Trophoblast cell (in vitro differentiated cells and primary cell): ENCODE measurements at regions not wholly inside any gene's neighbourhood (a gene's known extent, or its start where the extent isn't known, plus 50 kb on each side); places are given as distances from the start of the nearest gene placed in this dataset.
A peak's percentile ranks its signal among the peaks of the same experiment; 100 is the strongest.

Experiments used
- DNase-seq, 2 donors: peaks; one replicate each; pipeline ENCODE4 v3.0.0-alpha.2; 2016
- H2AFZ ChIP-seq: 2 replicates; pipeline ENCODE4 v1.6.1; 2013; ENCODE audit warnings: low read length, moderate library complexity, mild to moderate bottlenecking; ENCODE audit not compliant: insufficient read depth, poor library complexity
- H2AK5ac ChIP-seq: 2 replicates; pipeline ENCODE4 v1.6.1; 2013; ENCODE audit warnings: mild to moderate bottlenecking, low read length
- H2BK120ac ChIP-seq: 2 replicates; pipeline ENCODE4 v1.6.1; 2013; ENCODE audit warnings: low read length, mild to moderate bottlenecking, moderate library complexity; ENCODE audit not compliant: insufficient read depth, poor library complexity
- H2BK12ac ChIP-seq: 2 replicates; pipeline ENCODE4 v1.6.1; 2013; ENCODE audit warnings: mild to moderate bottlenecking, low read length, moderate library complexity
- H2BK5ac ChIP-seq: 2 replicates; pipeline ENCODE4 v1.6.1; 2013; ENCODE audit warnings: low read length, low read depth, moderate library complexity, mild to moderate bottlenecking; ENCODE audit not compliant: poor library complexity
- H3K14ac ChIP-seq: 2 replicates; pipeline ENCODE4 v1.6.1; 2013; ENCODE audit warnings: mild to moderate bottlenecking, low read length
- H3K18ac ChIP-seq: 2 replicates; pipeline ENCODE4 v1.6.1; 2013; ENCODE audit warnings: mild to moderate bottlenecking, low read length
- H3K23ac ChIP-seq: 2 replicates; pipeline ENCODE4 v1.6.1; 2013; ENCODE audit warnings: low read length
- H3K27ac ChIP-seq: 2 replicates; pipeline ENCODE4 v1.5.1; 2013; ENCODE audit warnings: low read depth, mild to moderate bottlenecking, inconsistent platforms, low read length, moderate library complexity
- H3K27me3 ChIP-seq: 2 replicates; pipeline ENCODE4 v1.6.1; 2013; ENCODE audit warnings: inconsistent platforms, mild to moderate bottlenecking, low read length, moderate library complexity; ENCODE audit not compliant: insufficient read depth
- H3K36me3 ChIP-seq, 2 experiments: 1 replicate in 1 of 2; 2 replicates in 1 of 2; pipeline ENCODE4 v1.6.1; 2013; ENCODE audit warnings: low read length in 2 of 2, mild to moderate bottlenecking in 2 of 2, moderate library complexity in 1 of 2; ENCODE audit not compliant: insufficient read depth in 2 of 2, control insufficient read depth in 1 of 2
- H3K4ac ChIP-seq: 2 replicates; pipeline ENCODE4 v1.6.1; 2013; ENCODE audit warnings: low read depth, mild to moderate bottlenecking, low read length, moderate library complexity
- H3K4me1 ChIP-seq, 2 experiments: 1 replicate in 1 of 2; 2 replicates in 1 of 2; pipeline ENCODE4 v1.6.1; 2013; ENCODE audit warnings: low read length in 2 of 2, mild to moderate bottlenecking in 2 of 2, moderate library complexity in 1 of 2; ENCODE audit not compliant: insufficient read depth in 2 of 2, control insufficient read depth in 1 of 2
- H3K4me2 ChIP-seq: 2 replicates; pipeline ENCODE4 v1.6.1; 2013; ENCODE audit warnings: inconsistent platforms, mild to moderate bottlenecking, low read length, moderate library complexity
- H3K4me3 ChIP-seq: 2 replicates; pipeline ENCODE4 v1.5.1; 2013; ENCODE audit warnings: mild to moderate bottlenecking, low read depth, low read length, inconsistent platforms
- H3K79me1 ChIP-seq: one replicate; pipeline ENCODE4 v1.6.1; 2013; ENCODE audit warnings: low read length
- H3K79me2 ChIP-seq: 2 replicates; pipeline ENCODE4 v1.6.1; 2013; ENCODE audit warnings: low read length, mild to moderate bottlenecking; ENCODE audit not compliant: control insufficient read depth, insufficient read depth, poor library complexity
- H3K9ac ChIP-seq: 2 replicates; pipeline ENCODE4 v1.6.1; 2013; ENCODE audit warnings: mild to moderate bottlenecking, low read length
- H3K9me3 ChIP-seq: 2 replicates; pipeline ENCODE4 v1.6.1; 2013; ENCODE audit warnings: low read depth, mild to moderate bottlenecking, control low read depth, inconsistent platforms, low read length; ENCODE audit not compliant: insufficient read depth
- H4K12ac ChIP-seq: 2 replicates; pipeline ENCODE4 v1.6.1; 2013; ENCODE audit warnings: low read depth, mild to moderate bottlenecking, low read length, moderate library complexity
- H4K8ac ChIP-seq: 2 replicates; pipeline ENCODE4 v1.6.1; 2013; ENCODE audit warnings: low read depth, mild to moderate bottlenecking, low read length, moderate library complexity
- H4K91ac ChIP-seq: one replicate; pipeline ENCODE4 v1.6.1; 2013; ENCODE audit warnings: low read depth, mild to moderate bottlenecking, low read length, moderate library complexity
- WGBS: extraction: QIAGEN DNeasy Blood & Tissue Kit; methylation state at CpG from one replicate; pipeline ENCODE4 v1.1.7; 2013; ENCODE audit warnings: missing lambda C conversion rate; ENCODE audit not compliant: insufficient read length, insufficient coverage; ENCODE audit errors: extremely low coverage; 5-methylcytosine and 5-hydroxymethylcytosine counted together

DNA sequence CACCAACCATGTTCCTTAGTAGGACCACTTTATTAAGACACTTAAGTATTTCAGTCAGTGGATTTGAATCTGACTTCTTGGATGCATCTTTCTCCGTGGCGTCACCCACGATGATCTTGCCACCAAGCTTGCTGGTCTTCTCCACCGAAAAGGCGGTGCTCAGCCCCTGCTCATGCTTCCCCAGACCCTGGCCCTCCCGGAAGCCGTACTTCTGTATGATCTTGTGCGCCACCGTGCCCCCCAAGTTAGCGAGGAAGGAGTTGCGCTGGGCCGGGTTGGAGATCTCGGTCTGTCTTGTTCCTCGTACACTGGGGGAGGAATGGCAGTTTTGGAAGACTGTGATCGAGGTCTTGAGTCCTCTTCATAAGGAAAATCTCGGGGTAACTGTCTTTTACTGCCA lies 213.4 kb upstream of the NANOGP8 start:
- peak overlapping the region; percentile 92 for H2BK12ac ChIP-seq
- H3K14ac ChIP-seq: peak overlapping the region; percentile 19
- no peak overlapping the region for H3K9ac ChIP-seq
- H3K23ac ChIP-seq: no peak overlapping the region
- H3K4me1 ChIP-seq: peaks cover 3 to 7% of the 10 kb centered on the region in 2 experiments
- H3K36me3 ChIP-seq: no peaks in the 10 kb centered on the region
- peak overlapping the region; percentile 64 for H4K91ac ChIP-seq
- no peak for DNase-seq
- H3K79me1 ChIP-seq: peaks cover 11% of the 10 kb centered on the region
- H3K79me2 ChIP-seq: peaks cover 4% of the 10 kb centered on the region
- no peak overlapping the region for H3K4me2 ChIP-seq
- H2BK120ac ChIP-seq: no peak overlapping the region
- H2BK5ac ChIP-seq: no peak overlapping the region
- no peaks in the 10 kb centered on the region for H3K27me3 ChIP-seq
- peak overlapping the region; percentile 87 for H2AK5ac ChIP-seq
- no peak overlapping the region for H3K27ac ChIP-seq
- no peak overlapping the region for H4K12ac ChIP-seq
- H2AFZ ChIP-seq: no peak overlapping the region
- H4K8ac ChIP-seq: no peak overlapping the region
- peaks cover 3% of the 10 kb centered on the region for H3K9me3 ChIP-seq
- no peak overlapping the region for H3K18ac ChIP-seq
- WGBS: no CpG with 5 or more reads among the region's 16 CpGs
- H3K4ac ChIP-seq: no peak overlapping the region
- H3K4me3 ChIP-seq: no peak overlapping the region

GRCh38 chr15:35293353-35294130 lies 208.4 kb upstream of the NANOGP8 start:
- peak overlapping the region; percentile 17 for H2AFZ ChIP-seq
- no peak overlapping the region for H4K12ac ChIP-seq
- H2BK120ac ChIP-seq: peak overlapping the region; percentile 80
- H3K23ac ChIP-seq: no peak overlapping the region
- peak overlapping the region; percentile 63 for H3K27ac ChIP-seq
- peak overlapping the region; percentile 86 for H4K91ac ChIP-seq
- H3K27me3 ChIP-seq: no peaks in the 10 kb centered on the region
- H3K79me1 ChIP-seq: peaks cover 8% of the 10 kb centered on the region
- H3K4ac ChIP-seq: no peak overlapping the region
- H3K9me3 ChIP-seq: peaks cover 2% of the 10 kb centered on the region
- peaks cover 3 to 12% of the 10 kb centered on the region in 2 experiments for H3K4me1 ChIP-seq
- no peak overlapping the region for H3K9ac ChIP-seq
- no peak overlapping the region for H3K4me2 ChIP-seq
- H2BK5ac ChIP-seq: peak overlapping the region; percentile 65
- no peak overlapping the region for H3K4me3 ChIP-seq
- DNase-seq: peak; percentile 10 to 64
- H3K18ac ChIP-seq: peak overlapping the region; percentile 69
- peaks cover 3% of the 10 kb centered on the region for H3K79me2 ChIP-seq
- H3K36me3 ChIP-seq: no peaks in the 10 kb centered on the region
- no CpG with 5 or more reads among the region's 4 CpGs for WGBS
- H2AK5ac ChIP-seq: peak overlapping the region; percentile 7
- peak overlapping the region; percentile 86 for H2BK12ac ChIP-seq
- peak overlapping the region; percentile 61 for H4K8ac ChIP-seq
- H3K14ac ChIP-seq: peak overlapping the region; percentile 79

- Histone ChIP-seq H2AFZ (no peak overlapping the region), H3K23ac (no peak overlapping the region), H3K14ac (no peak overlapping the region), H3K4ac (no peak overlapping the region), H2BK5ac (no peak overlapping the region), H3K79me1 (peaks cover 8% of the 10 kb centered on the region), H3K9me3 (no peaks in the 10 kb centered on the region), H4K91ac (no peak overlapping the region), H3K9ac (no peak overlapping the region), H4K12ac (no peak overlapping the region), H2BK120ac (no peak overlapping the region), H3K27ac (peak overlapping the region; percentile 54), H2AK5ac (no peak overlapping the region), H2BK12ac (no peak overlapping the region), H4K8ac (no peak overlapping the region), H3K18ac (no peak overlapping the region), H3K4me2 (no peak overlapping the region), H3K27me3 (no peaks in the 10 kb centered on the region), H3K36me3 (no peaks in the 10 kb centered on the region), H3K4me3 (no peak overlapping the region), H3K4me1 (peaks cover 3 to 10% of the 10 kb centered on the region in 2 experiments), H3K79me2 (peaks cover 2% of the 10 kb centered on the region)
- no peak for DNase-seq
- WGBS: no CpG with 5 or more reads among the region's 5 CpGs
Measured at GRCh38 chr15:35290301-35290721, 205.2 kb upstream of the NANOGP8 start.

- Histone ChIP-seq H3K18ac (no peak overlapping the region), H3K9me3 (no peaks in the 10 kb centered on the region), H2BK120ac (no peak overlapping the region), H2BK5ac (no peak overlapping the region), H3K9ac (no peak overlapping the region), H3K4me2 (no peak overlapping the region), H3K4me3 (no peak overlapping the region), H3K4ac (no peak overlapping the region), H3K4me1 (peaks cover 3 to 10% of the 10 kb centered on the region in 2 experiments), H4K12ac (no peak overlapping the region), H3K79me1 (peaks cover 4% of the 10 kb centered on the region), H4K8ac (no peak overlapping the region), H4K91ac (no peak overlapping the region), H3K36me3 (no peaks in the 10 kb centered on the region), H3K79me2 (peaks cover 2% of the 10 kb centered on the region), H2AFZ (no peak overlapping the region), H2BK12ac (no peak overlapping the region), H3K27ac (no peak overlapping the region), H3K27me3 (no peaks in the 10 kb centered on the region), H3K23ac (no peak overlapping the region), H3K14ac (no peak overlapping the region), H2AK5ac (no peak overlapping the region)
- no CpG with 5 or more reads among the region's 3 CpGs for WGBS
- peak; percentile 4 to 71 for DNase-seq
Measured at GRCh38 chr15:35289024-35289617, 204.0 kb upstream of the NANOGP8 start.
